Fibroblast of skin of scalp (primary cell): ENCODE measurements at regions not wholly inside any gene's neighbourhood (a gene's known extent, or its start where the extent isn't known, plus 50 kb on each side); places are given as distances from the start of the nearest gene placed in this dataset.
A peak's percentile ranks its signal among the peaks of the same experiment; 100 is the strongest.

Experiments used
- DNase-seq: peaks from one replicate; pipeline ENCODE4 v3.0.0-alpha.2; 2013

DNA sequence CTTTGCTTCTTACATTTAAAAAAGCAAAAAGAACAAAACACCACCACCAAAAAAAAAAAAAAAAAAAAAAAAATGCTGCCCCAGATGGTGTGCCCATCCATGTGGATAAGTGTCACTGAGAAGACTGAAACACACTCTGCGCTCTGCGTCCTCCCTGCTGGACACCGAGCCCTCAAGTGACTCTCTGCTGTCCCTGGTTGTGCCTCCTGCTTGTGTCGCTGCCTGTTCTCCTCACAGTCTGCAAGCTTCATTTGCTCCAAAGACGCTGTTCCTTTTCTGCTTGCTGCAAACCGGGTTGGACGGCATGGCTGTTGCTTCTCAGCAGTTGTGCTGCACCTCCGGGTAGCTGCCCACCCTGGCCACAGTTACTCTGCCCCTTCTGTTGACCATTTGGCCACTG is 276.2 kb upstream of the ATP2B1 start:
- DNase-seq, result no peak

DNA sequence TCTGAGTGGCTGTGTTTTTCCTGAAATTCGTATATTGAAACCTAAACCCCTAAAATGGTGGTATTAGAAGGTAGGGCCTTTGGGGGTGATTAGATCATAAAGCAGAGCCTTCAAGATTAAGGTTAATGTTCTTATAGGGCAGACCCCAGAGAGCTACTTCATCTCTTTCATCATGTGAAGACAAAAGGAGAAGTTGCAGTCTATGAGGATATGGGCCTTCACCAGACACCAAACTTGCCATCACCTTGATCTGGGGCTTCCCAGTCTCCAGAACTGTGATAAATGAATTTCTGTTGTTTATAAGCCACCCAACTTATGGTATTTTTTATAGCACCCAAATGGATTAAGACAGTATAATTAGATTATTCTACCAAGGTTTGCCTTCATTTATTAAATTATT is 275.0 kb upstream of the ATP2B1 start:
- no peak for DNase-seq

DNA sequence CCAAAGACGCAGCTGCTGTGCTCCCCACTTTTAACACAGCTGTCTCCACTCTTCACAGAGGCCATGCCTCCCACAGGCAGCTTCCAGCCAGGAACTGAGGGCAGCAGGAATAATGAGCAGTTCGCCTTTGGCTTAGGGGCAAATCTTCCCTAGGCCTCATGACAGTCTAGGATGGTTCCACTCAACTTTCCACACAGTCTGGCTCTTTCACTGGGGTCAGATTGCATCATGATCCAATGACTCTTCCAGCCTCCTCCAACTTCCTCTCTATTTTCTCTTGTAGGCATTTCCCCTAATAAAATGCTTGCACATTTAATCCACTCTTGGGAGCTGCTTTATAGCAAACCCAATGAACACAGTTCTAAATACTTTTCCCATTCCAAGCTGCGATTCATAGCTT is 271.6 kb upstream of the ATP2B1 start:
- peak; percentile 57 for DNase-seq

DNA sequence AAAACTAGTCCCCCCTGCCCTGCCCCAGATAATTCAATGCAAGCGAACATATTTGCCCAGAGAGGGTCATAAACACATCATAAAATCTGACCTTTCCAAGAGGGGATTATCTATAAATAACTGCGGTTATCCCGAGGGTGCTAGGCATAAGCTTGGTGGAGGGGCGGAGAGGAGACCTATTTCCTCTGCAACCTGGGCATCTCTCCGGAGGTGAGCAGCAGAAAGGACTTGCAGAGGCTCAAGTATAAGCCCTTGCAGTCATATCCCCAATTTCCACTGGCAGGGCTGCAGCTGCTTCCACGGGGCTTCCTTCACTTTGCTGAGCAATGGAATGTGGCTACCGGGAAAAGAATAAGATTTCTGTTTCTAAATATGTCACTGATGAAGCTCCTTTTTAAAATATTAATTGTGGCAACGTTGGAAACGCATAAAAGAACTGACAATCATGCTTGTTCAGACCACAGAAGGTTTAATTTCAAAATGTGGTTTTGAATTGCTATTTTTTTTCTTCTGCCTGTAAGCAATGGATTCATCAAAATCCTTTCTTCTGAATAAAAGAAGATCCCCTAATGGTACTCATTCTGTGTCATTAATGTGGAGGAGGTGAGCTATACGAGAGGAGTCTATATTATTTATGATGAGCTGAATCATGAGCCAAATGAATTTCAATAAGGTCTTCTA is 268.9 kb upstream of the ATP2B1 start:
- peak; percentile 10 for DNase-seq

DNA sequence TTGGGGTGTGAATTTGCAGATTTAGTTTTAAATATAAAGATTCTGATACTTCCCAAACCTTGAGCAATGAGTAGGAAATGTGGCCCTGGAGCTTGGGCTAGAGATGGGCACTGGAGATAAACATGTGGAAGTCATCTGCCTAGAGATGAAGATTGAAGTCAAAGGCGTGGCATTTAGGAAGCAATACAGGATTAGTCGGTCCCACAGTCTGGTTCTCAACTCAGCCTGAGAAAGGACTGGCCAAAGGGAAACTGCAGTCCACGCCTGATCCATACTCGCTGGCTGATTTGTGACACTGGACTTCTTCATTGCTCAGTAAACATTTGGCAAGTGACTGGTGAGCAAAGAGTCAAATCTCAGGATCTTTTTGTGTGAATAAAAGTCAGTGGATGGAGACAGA is 268.2 kb upstream of the ATP2B1 start:
- no peak for DNase-seq

DNA sequence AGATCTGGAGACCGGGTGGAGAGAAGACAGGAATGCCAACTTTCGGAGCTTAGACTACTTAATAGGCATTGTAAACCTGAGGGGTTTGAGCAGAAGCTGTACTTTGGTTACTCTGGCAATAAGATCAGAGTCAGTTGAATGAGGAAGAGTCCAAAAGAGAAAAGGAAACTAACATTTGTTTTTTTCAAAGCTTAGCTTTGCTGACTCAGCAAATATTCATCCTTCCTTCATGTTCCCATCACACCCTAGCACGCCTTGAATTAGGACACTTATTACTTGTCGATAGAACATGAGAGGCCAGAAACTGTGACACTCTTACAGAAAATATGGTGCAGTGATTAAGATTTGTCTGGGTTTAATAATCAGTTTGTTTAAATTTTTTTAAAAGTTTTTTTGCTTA is 266.9 kb upstream of the ATP2B1 start:
- DNase-seq, result no peak

DNA sequence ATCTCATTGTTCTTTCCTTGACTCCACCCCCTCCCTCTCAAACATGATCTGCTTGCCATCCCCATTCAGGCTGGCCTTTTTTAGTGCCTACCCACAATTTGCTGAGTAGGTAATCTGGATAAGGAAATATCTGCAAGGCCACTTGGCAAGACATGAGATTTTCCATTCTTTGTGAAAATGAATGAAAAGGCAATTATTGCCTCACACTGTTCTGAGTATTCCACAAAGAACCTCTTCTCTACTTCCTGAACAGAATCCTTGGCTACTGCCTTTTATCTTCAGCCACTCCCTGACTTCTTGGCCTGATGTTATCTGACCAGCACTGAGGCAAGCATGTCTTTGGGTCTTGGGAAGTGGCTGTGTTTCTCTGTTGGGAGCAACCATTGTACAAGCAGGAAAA is 263.2 kb upstream of the ATP2B1 start:
- no peak for DNase-seq

DNA sequence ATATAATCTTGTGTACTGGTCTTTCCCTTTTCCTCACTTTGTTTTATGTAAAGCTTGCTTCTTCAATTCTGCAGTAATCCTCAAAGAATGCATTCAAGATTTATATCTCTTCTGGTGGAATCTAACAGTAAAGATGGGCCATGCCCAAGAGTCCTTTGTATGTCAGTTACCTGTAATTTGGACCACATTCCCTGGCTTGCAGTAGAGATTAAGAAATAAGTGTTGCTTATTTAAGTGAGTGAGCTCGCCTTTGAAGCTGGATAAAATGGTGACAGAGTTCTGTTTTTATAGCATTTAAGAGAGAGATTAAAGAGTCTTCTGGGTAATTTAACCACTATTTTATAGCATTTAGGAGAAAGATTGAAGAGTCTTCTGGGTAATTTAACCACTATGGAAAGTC is 262.1 kb upstream of the ATP2B1 start:
- DNase-seq, result no peak

DNA sequence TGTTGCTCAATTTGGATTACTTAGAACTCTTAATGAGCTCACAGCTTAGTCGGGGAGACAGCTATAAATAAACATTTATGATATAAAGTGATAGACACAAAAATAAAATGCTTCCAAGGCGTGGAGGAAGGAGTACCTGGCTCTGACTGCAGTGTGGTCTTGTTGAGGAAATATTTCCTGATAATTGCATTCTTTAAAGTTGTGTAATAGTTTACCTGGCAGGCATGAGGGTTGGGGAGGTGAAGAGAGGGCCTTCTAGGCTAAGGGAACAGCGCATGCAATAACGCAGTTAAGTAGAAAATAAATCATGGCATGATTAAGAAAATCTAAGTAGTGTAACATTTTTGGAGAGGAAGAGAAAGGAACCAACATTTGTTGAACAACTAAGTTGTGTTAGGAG is 260.5 kb upstream of the ATP2B1 start:
- no peak for DNase-seq

DNA sequence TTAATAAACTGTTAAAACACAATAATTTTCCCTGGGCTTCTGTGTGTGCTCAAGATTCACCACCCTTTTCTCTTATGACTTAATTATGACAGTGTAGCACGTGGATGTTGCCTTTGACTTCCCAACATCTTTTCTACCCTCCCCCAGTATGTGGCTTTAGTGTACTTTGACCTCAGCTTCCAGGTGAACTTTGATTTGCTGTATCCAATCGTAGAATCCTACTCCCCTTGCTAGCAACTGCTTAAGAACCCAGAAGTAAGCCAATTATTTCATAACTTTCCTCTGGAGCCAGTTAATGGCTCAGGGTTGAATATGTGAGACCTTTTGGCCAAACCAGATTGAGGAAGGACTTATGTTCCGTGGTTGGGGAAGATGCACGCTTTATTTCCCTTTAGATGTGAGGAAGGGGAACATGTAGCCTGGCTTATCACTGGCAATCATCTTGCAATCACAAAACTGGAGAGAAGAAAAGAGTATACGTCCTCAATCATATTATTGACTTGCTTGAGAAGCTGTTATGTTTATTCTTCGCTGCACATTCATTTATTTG is 259.6 kb upstream of the ATP2B1 start:
- no peak for DNase-seq

DNA sequence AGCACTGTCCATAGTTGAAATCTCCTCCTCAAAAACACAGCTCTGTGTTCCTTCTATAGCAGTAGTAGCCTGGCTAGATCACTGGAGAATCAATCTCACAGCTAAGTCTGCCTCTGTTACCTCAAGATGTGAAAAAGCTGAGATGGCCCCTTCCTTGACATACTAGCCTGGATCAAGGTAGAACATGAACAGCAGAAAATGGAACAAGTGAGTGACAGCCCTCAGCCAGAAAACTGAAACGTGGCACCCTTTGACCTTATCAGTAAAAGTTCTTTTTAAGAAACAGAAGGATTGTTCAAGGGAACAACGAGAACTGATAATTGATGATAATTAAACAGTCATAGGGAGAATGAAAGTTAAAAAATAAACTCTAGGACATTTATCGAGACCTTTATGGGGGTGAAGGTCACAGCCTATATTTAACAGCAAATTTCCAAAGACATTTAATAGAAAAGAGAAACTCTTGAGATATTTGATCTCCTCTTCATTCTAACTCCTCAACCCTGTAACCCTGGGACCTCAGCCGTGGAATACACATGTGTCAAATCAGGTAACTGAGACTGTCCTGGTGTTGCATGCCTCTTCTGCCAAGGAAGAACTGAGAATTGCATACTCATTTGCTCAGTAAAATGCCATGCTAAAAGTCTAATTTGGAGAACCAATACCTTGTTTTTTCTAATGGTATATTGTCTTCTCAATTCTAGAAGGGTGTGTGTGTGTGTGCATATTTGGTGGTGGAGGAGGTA is 258.0 kb upstream of the ATP2B1 start:
- DNase-seq, result no peak

DNA sequence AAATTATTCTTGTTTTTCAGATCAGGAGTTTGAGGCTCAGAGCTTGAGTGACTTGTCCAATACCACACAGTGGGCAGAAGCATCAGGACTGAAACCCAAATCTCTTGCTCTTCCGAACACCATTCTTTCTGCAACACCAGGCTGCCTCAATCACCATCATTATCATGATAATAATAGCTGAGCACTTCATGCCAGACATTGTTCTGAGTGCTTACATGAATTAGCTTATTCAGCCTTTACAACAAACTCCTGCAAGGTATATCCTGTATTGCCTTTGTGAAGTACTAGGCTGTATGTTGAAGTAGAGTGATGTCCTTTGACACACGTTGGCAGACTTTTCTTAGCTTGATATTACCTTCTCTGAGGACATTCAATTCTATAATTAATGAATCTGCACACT is 257.4 kb upstream of the ATP2B1 start:
- no peak for DNase-seq

DNA sequence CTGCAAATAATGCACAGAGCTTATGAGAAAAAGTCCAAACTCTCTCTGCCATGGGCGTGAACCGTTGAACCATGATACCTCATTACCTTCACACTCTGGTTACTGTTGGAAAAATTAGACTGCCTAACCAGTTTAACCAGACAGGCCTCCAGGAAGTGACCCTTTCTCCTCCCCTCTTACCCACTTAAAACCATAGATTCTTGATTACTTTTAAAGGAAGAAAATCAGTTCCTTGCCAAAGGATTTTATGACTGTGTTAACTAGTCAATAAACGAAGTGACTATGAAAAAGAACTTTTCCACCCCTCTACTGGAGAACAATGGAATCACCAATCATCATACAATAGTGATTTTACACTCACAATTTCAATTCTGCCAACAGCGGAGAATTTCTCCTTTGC is 254.0 kb upstream of the ATP2B1 start:
- DNase-seq, result no peak

DNA sequence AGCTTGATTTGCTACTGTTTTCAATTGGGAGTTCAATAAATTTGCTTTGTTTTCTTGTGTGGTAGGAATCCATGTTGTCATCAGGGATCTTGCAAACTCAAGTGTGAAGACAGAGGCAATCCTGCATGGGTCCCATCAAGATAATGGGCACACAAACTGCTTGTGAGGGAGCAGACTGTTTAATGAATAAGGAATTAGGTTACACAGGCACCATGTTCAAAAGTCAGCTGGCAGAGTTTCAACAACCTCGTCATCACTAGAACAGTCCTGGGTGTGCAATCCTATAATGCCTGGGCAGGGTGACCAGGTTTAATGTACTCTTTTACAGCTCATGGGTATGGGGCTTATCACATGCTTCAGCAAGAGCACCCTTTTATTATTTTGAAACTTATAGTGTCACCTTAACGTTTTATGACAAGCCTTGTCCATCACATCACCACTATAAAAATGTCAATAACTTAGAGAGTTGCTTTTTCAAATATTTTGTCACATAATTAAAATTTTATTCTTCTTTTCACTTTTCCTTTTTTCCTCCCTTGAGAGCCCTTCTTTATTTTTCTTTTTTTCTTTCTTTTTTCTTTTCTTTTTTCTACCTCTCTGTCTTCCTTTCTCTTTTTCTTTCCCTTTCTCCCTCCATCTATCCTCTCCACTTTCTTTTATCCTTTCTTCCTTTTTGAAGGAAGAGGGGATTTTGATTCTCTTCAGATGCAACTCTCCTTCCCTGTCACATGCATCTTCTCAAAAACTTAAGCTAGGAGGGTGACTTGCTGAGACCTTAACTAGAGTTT is 252.2 kb upstream of the ATP2B1 start:
- peak; percentile 24 for DNase-seq

DNA sequence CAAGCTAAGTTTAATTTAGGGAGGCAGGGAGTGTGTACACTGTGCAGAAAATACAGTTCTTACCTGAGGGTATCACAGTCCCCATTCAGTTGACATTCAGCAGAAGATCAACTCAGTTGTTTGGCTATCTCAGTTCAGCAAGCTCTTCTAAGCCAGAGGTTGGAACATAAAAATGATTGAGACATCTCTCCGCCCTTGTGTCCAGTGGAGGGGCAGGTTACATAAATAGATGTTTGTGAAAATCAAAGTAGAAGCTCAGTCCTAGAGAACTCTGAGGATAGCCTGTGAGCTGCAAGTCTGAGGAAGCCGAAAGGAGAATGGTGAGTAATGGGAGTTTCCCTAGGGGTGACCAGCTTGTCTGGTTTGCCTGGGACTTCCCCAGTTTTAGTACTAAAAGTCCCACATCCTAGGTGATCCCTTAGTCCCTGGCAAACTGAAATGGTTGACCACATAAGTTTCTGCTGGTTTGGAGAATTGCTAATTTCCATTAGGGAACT is 251.4 kb upstream of the ATP2B1 start:
- DNase-seq, result no peak

DNA sequence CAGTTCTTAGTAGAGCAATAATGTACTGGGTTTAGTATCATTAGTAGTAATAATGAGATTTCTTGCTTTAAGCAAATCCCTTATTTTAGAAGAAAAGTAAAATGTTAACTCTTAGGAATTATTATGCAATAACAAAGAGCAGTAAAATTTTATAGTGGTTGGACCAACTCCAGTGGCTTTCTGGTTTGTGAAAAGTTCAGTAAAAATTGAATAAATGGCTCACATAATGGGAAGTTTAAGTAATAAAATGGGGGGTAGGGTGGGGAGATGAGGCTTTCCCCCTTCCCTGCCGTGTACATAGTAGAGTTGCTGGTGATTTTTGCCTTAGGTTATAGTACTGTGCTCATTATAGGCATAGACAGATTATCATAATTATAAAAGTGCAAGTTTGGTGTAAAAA is 250.5 kb upstream of the ATP2B1 start:
- no peak for DNase-seq

DNA sequence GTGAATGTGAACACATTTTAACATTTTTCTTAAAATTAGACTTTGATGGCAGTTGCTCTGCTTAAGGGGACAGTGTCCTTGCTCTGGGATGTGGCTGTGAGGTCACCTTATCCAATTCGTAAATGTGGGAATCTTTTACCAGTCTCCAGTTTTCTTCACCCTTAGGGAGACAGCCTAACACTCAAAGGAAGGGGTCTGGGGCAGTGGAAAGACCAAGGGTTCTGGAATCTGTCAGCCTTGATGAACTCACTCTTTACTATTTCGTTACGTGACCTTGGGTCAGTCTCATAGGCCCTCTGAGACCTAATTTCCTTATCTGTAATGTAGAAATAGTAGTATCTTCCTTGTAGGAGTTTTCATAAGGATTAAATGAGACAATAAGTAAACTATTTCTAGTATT is 245.6 kb upstream of the ATP2B1 start:
- DNase-seq, result no peak

DNA sequence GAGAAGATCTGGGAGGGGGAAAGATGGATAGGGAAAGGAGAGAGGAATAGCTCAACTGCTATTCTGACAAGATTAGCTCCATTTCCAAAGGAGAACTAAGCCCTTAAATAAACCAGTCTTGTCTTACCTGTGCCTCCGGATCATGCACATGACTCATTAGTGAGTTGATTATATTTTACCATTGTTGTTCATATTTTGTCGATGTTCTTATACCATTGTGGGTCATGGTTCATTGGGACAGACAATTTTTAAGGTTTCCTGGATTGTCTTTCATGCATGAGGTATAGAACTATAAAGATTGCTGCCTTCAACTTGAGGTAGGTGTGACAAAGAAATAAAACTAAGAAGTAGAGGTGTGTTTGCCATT is 243.0 kb upstream of the ATP2B1 start:
- no peak for DNase-seq

DNA sequence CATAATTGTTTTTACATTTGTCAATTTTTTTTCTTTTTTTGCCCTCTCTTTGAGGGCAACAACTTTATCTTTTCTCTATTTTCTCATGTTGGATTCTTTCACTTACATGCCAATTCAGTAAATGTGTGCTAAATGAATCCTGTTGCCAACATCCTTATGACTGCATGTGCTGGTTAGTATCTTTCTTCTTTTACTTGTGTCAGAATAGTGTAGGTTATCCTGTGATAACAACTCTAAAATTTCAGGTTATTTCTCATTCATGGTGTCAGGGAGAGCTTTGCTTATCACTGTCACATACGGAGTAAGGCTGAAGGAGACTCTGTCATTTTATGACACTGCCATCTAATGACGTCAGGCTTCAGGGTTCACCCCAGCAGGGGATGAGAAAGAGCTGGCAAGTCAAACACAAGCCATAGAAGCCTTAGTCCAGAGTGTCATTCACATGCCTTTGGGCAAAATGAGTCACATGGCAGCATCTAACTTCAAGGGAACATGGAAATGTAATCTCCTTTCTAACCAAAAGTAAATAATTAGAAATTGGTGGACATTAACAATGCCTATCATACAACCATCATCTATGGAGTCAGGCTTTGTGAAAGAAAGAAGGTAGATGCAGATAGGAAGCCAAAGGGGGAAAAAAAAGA is 242.5 kb upstream of the ATP2B1 start:
- peak; percentile 67 for DNase-seq

DNA sequence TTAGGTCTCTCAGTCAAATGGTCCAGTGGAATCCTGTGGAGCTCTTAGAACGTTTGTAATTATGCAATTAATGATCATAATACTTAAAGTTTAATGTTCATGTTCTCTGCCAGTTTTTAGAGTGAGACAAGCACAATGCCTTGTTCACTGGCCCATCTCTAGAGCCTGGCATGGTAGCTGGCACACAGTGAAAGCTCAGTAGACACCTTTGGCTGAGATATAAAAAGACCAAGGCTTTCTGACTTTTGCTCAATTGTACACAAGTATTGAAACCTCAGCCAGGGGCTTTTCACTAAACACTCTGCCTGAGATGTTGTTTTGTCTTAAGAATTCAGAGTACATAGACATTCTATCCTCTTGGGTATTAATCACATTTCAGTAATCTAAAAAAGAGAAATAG is 241.8 kb upstream of the ATP2B1 start:
- no peak for DNase-seq

DNA sequence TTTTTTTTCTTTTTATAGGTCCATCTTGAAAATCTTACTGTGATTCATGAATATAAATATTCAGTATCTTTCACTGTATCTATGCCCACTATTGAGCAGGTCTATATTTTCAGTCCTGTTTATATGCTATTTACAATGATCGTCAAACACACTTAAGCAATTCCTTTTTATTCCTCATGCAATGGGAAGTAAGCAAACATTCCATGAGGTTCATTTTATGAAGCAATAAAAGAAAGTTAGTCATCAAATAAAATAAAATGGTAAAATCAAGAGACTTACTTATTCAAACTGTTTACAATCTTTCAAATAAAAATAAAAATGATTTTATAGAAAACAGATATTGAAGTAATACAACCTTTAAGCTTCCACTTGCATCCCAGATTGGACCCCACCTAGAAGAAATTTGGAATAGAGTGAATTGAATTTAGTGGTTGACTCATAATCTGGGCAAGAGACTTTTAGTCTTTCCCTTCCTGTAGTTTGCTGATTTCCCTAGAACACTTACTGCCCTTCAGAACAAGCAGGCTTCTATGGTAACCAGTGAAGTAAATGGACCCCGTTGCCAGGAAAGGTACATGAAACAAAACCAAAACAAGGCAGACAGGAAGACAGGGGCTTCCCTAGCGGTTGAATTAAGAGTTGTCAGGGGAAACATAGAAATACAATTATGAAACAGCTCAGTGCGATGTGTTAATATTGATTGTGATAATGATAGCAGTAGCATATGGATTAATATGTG is 241.0 kb upstream of the ATP2B1 start:
- peak; percentile 32 for DNase-seq
